ENCODE measurements at regions not wholly inside any gene's neighbourhood (a gene's known extent, or its start where the extent isn't known, plus 50 kb on each side); places are given as distances from the start of the nearest gene placed in this dataset.
"Not testable (repeated sequence)": the region's sequence is repeated elsewhere in the genome, so short reads cannot be mapped to it uniquely, and the experiment has no call there.

DNA sequence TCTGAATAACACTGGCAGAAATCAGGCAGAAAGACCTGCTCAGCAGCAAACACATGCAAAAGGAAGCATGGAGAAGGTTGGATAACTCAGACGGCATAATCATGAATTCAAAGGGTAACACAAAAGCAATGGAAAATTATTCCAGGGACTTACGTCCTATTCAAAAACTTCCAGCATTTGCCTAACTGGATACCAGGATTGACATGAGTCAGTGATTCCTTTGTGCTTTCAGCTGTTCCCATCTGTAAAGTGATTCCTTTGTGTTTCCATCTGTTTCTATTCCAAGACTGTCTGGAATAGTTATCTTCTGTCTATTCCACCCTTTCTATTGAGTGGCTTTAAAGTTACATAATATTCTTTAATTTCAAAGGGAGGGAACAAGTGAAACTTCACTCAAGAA lies 1361.7 kb upstream of the CDH9 start:
- intact Hi-C loops (cut with DNase I), result no loop called here
- H3K27ac ChIP-seq, result no peak overlapping the region
- H3K9me3 ChIP-seq, result no peaks in the 10 kb centered on the region

DNA sequence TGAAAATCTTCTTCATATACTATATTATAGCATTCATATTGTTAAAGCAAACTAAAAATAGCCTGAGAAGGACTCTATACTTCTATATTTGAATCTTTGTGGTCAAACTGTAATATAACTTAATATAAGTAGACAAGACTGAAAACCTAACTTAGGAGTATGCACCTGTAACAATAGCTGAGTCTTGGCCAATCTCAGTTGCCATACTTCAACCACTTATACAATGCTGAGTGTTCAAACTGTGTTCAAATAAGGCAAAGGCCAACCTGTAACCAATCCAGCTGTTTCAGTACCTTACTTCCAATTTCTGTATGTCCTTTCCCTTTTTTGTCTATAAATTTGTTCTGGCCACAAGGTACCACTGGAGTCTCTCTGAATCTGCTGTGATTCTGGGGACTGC lies 1360.8 kb upstream of the CDH9 start:
- no peaks in the 10 kb centered on the region for H3K9me3 ChIP-seq
- H3K27ac ChIP-seq, result no peak overlapping the region
- intact Hi-C loops (cut with DNase I), result no loop called here
- TF ChIP-seq, protein P1, sequence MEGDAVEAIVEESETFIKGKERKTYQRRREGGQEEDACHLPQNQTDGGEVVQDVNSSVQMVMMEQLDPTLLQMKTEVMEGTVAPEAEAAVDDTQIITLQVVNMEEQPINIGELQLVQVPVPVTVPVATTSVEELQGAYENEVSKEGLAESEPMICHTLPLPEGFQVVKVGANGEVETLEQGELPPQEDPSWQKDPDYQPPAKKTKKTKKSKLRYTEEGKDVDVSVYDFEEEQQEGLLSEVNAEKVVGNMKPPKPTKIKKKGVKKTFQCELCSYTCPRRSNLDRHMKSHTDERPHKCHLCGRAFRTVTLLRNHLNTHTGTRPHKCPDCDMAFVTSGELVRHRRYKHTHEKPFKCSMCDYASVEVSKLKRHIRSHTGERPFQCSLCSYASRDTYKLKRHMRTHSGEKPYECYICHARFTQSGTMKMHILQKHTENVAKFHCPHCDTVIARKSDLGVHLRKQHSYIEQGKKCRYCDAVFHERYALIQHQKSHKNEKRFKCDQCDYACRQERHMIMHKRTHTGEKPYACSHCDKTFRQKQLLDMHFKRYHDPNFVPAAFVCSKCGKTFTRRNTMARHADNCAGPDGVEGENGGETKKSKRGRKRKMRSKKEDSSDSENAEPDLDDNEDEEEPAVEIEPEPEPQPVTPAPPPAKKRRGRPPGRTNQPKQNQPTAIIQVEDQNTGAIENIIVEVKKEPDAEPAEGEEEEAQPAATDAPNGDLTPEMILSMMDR (IDR thresholded peaks at IDR 0.05), result no peak
- DNase-seq (no peak), ATAC-seq (no peak)
- no peak overlapping the region for H3K4me3 ChIP-seq
- no peaks in the 10 kb centered on the region for H3K27me3 ChIP-seq (ENCODE audit: low read depth)
- no peaks in the 10 kb centered on the region for H3K36me3 ChIP-seq
- H3K4me1 ChIP-seq, result no peaks in the 10 kb centered on the region

More for the DNA sequence above, 1361.7 kb upstream of the CDH9 start:
- Histone ChIP-seq H3K4me1 (no peaks in the 10 kb centered on the region), H3K36me3 (no peaks in the 10 kb centered on the region), H3K27me3 (ENCODE audit: low read depth) (no peaks in the 10 kb centered on the region), H3K4me3 (no peak overlapping the region)
- DNase-seq, result no peak
- TF ChIP-seq, protein P1 (IDR thresholded peaks at IDR 0.05), result no peak
- ATAC-seq, result no peak

DNA sequence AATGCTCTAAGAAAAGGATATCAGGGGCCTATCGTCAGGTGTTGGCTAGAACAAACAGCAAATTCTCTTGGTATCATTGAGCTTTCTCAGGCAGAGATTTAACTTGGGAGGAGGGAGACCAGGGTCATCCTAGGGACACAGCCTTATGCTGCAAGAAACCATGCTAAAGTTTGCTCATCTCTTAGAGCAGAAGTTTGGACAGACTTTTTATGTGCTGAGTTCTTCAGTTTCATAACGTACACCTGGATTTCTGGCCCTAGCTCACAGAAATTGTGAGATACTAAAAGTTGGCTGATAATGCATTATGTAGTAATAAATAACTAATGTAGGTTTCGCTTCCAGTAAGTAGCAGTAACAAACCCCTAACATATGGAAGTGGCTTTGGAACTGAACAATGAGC lies 1359.8 kb upstream of the CDH9 start:
- TF ChIP-seq, protein P1 (IDR thresholded peaks at IDR 0.05), result no peak
- no peaks in the 10 kb centered on the region for H3K4me1 ChIP-seq
- no peaks in the 10 kb centered on the region for H3K36me3 ChIP-seq
- no peaks in the 10 kb centered on the region for H3K9me3 ChIP-seq
- intact Hi-C loops (cut with DNase I), result no loop called here
- ATAC-seq (peak in 1 of 2 donors; percentile 18), DNase-seq (no peak)
- no peaks in the 10 kb centered on the region for H3K27me3 ChIP-seq (ENCODE audit: low read depth)
- no peak overlapping the region for H3K4me3 ChIP-seq
- no peak overlapping the region for H3K27ac ChIP-seq

DNA sequence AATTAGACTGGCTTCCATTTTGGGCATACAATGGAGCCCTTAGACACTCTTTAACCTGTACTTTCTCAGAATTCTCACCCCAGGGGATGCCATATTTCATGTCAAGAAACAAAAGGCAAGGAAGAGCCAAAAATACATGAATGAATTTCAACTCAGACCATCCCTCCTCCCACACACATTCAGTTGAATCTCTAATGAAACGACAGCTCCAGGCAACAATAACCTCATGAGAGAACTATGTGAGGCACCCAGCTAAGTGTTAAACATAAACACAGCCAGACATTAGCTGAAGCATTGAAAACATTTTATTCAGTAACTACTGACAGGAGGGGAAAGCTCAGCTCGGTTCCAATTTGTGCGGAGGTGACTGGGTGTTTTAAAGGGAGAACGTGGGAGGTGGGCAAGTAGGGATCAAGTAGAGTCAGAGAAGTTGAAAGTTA lies 1359.1 kb upstream of the CDH9 start:
- H3K36me3 ChIP-seq, result no peaks in the 10 kb centered on the region
- peak in 1 of 2 donors; percentile 68 for ATAC-seq
- TF ChIP-seq, protein P1 (IDR thresholded peaks at IDR 0.05), result no peak
- H3K4me3 ChIP-seq, result no peak overlapping the region
- no peaks in the 10 kb centered on the region for H3K27me3 ChIP-seq (ENCODE audit: low read depth)
- no peaks in the 10 kb centered on the region for H3K4me1 ChIP-seq
- intact Hi-C loops (cut with DNase I), result no loop called here
- no peaks in the 10 kb centered on the region for H3K9me3 ChIP-seq
- H3K27ac ChIP-seq, result no peak overlapping the region
- no peak for DNase-seq

DNA sequence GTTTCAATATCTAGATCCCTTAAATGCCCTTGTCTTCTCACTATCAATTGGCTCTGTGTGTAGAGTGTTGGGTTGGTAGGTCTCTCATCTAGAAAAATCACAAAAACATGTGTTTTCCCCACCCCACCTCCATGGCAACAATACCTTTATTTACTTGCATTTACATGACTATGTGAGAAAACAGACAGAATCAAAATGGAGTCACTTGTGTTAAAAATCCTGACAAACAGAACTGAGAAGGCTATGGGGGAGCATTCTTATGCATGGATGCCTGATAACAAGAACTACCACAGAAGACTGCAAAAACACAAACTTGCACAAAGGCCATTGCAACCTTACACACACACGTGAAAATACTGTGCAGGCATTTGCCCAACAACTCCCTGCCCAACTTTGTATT lies 1352.9 kb upstream of the CDH9 start:
- TF ChIP-seq, protein P1 (IDR thresholded peaks at IDR 0.05), result no peak
- H3K27me3 ChIP-seq (ENCODE audit: low read depth), result no peaks in the 10 kb centered on the region
- H3K4me3 ChIP-seq, result no peak overlapping the region
- DNase-seq (no peak), ATAC-seq (no peak)
- no peak overlapping the region for H3K27ac ChIP-seq
- H3K9me3 ChIP-seq, result no peaks in the 10 kb centered on the region
- no peaks in the 10 kb centered on the region for H3K36me3 ChIP-seq
- intact Hi-C loops (cut with DNase I), result no loop called here
- H3K4me1 ChIP-seq, result no peaks in the 10 kb centered on the region

DNA sequence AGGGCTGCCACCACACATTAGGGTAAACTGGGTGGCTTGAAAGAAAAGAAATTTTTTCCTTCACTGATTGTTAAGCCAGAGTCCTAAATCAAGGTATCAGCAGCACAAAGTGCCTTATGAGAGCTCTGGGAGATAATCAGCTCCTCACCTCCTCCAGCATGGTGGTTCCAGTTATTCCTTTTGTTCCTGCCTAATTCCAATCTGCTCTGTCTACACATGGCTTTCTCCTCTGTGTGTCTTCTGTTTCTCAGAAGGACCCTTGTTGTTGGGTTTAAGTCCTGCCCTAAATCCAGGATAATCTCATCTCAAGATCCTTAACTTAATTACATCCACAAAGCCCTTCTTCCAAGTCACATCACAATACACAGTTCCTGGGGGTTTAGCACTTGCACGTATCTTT lies 1352.0 kb upstream of the CDH9 start:
- intact Hi-C loops (cut with DNase I), result no loop called here
- H3K36me3 ChIP-seq, result no peaks in the 10 kb centered on the region
- TF ChIP-seq, protein P1 (IDR thresholded peaks at IDR 0.05), result no peak
- ATAC-seq, result no peak
- H3K27me3 ChIP-seq (ENCODE audit: low read depth), result no peaks in the 10 kb centered on the region
- no peaks in the 10 kb centered on the region for H3K4me1 ChIP-seq
- H3K9me3 ChIP-seq, result no peaks in the 10 kb centered on the region
- DNase-seq, result no peak
- H3K27ac ChIP-seq, result no peak overlapping the region
- H3K4me3 ChIP-seq, result no peak overlapping the region

DNA sequence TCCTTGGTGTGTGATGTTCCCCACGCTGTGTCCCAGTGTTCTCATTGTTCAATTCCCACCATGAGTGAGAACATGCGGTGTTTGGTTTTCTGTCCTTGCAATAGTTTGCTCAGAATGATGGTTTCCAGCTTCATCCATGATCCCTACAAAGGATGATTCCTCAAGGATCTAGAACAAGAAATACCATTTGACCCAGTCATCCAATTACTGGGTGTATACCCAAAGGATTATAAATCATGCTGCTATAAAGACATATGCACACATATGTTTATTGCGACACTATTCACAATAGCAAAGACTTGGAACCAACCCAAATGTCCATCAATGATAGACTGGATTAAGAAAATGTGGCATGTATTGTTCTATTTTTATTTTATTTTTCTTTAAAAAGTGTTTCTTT lies 1351.3 kb upstream of the CDH9 start:
- H3K36me3 ChIP-seq; H3K4me1 ChIP-seq; H3K9me3 ChIP-seq; intact Hi-C loops (cut with DNase I); ATAC-seq; H3K27ac ChIP-seq; DNase-seq; H3K4me3 ChIP-seq; H3K27me3 ChIP-seq (ENCODE audit: low read depth): not testable (repeated sequence)
